RWPE1 (cell line): ENCODE measurements at regions not wholly inside any gene's neighbourhood (a gene's known extent, or its start where the extent isn't known, plus 50 kb on each side); places are given as distances from the start of the nearest gene placed in this dataset.
"Not testable (repeated sequence)": the region's sequence is repeated elsewhere in the genome, so short reads cannot be mapped to it uniquely, and the experiment has no call there.

Source experiments
- CTCF ChIA-PET: fragments of 350-600 bp; sonication (Branson Sonifier 250); formaldehyde crosslinking; extraction: SDS; loops from one replicate; lab custom pipeline; 2021; lab: Yijun Ruan, JAX
- POLR2A ChIA-PET: fragments of 400-600 bp; formaldehyde crosslinking; extraction: SDS; loops from one replicate; lab custom pipeline; 2020; ENCODE audit warnings: antibody characterized with exemption; ENCODE audit not compliant: low non-redundant PET; lab: Yijun Ruan, JAX
- DNase-seq: peaks from one replicate; pipeline ENCODE4 v3.0.0; 2012; ENCODE audit warnings: low spot score
- H3K27ac ChIP-seq: fragments of 450-650 bp; 2 replicates; pipeline ENCODE4 v1.5.1; 2017
- CTCF ChIP-seq: fragments of 450-650 bp; conservative IDR thresholded peaks from 2 replicates; pipeline ENCODE4 v1.5.1; 2017; ENCODE audit warnings: low read depth, mild to moderate bottlenecking

- TF ChIP-seq CTCF: no peak
- no peak overlapping the region for H3K27ac ChIP-seq
- CTCF ChIA-PET: no interaction called here
- POLR2A ChIA-PET: no interaction called here
- no peak for DNase-seq
These were observed 852.3 kb upstream of the CHORDC1 start for GRCh38 chr11:91075032-91075695.

- POLR2A ChIA-PET: no interaction called here
- no peak for DNase-seq
- H3K27ac ChIP-seq: no peak overlapping the region
- TF ChIP-seq CTCF: no peak
- CTCF ChIA-PET: interaction anchor here (0.7 kb wide), 1 partner anchor 370 kb away, joined by 3 read pairs; no protein-coding TSS in a partner anchor
These were observed 844.8 kb upstream of the CHORDC1 start for GRCh38 chr11:91067666-91068065.

- H3K27ac ChIP-seq: no peak overlapping the region
- ChIA-PET CTCF (no interaction called here), POLR2A (no interaction called here)
- DNase-seq: no peak
- TF ChIP-seq CTCF: no peak
These were observed 843.7 kb upstream of the CHORDC1 start for GRCh38 chr11:91066456-91067047.

- POLR2A ChIA-PET, CTCF ChIA-PET, H3K27ac ChIP-seq, DNase-seq: not testable (repeated sequence)
These were observed 840.5 kb upstream of the CHORDC1 start for GRCh38 chr11:91063399-91063798.

GRCh38 chr11:91047882-91048281 lies 825.0 kb upstream of the CHORDC1 start:
- CTCF ChIA-PET: no interaction called here
- POLR2A ChIA-PET: no interaction called here
- TF ChIP-seq CTCF: no peak
- no peak for DNase-seq
- H3K27ac ChIP-seq: no peak overlapping the region

- TF ChIP-seq CTCF: no peak
- ChIA-PET POLR2A (no interaction called here), CTCF (no interaction called here)
- H3K27ac ChIP-seq: no peak overlapping the region
- DNase-seq: no peak
These were observed 823.4 kb upstream of the CHORDC1 start for GRCh38 chr11:91046261-91046660.

GRCh38 chr11:91041626-91042025 lies 818.8 kb upstream of the CHORDC1 start:
- CTCF ChIA-PET: interaction anchor here (0.6 kb wide), 1 partner anchor 440 kb away, joined by 3 read pairs; no protein-coding TSS in a partner anchor
- TF ChIP-seq CTCF: no peak

More at GRCh38 chr11:91041626-91042025, 818.8 kb upstream of the CHORDC1 start:
- DNase-seq: no peak
- H3K27ac ChIP-seq: no peak overlapping the region
- POLR2A ChIA-PET: no interaction called here
